ENCODE measurements at regions not wholly inside any gene's neighbourhood (a gene's known extent, or its start where the extent isn't known, plus 50 kb on each side); places are given as distances from the start of the nearest gene placed in this dataset.
A peak's percentile ranks its signal among the peaks of the same experiment; 100 is the strongest.

DNA sequence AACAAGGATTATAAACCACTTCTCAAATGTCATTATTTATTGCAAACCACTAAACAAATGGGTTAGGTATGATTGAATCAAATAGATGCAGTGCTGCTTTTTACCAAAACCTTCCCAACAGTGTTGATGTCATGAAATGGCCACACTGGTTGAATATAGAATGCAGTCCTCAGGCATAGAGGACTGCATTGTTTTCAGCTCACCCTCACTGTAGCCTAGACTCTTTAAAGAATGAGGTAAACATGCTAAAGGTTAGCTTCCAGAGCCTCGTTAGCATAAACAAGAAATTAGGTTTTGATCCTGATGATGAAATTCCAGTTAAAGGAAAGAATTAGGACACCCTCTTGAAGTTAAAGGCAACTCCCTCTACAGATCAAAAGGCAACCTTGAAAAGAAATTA lies 224.3 kb downstream of the ALDH8A1 start:
- DNase-seq (ENCODE audit: low read depth, low spot score) (no peak), FAIRE-seq (no peak)
- no peaks in the 10 kb centered on the region for H3K27me3 ChIP-seq (ENCODE audit: control insufficient read depth in 2 of 2, insufficient read depth in 2 of 2, low read length in 2 of 2)
- no peaks in the 10 kb centered on the region for H3K9me3 ChIP-seq (replicated peaks; ENCODE audit: control insufficient read depth, insufficient read depth, low read length)
- no peaks in the 10 kb centered on the region for H3K79me2 ChIP-seq (ENCODE audit: control insufficient read depth, insufficient read depth, low read length)
- dilution Hi-C loops (cut with MboI; ENCODE audit: extremely low pct_ligation_motif_present, low sequenced_read_pairs) = no loop called here
- CTCF ChIA-PET = interaction anchor here (2.2 kb wide), 1 partner anchor 14 kb away, joined by 9 read pairs; no protein-coding TSS in a partner anchor
- H3K36me3 ChIP-seq (ENCODE audit: control insufficient read depth in 2 of 2, extremely low read depth in 1 of 2, insufficient read depth in 2 of 2, low read length in 2 of 2) = no peaks in the 10 kb centered on the region
- POLR2A ChIA-PET = no interaction called here
- no peaks in the 10 kb centered on the region for H4K20me1 ChIP-seq (replicated peaks; ENCODE audit: control insufficient read depth, extremely low read depth, insufficient read depth, low read length)
- no peak overlapping the region for H3K9ac ChIP-seq (replicated peaks; ENCODE audit: extremely low read depth, insufficient read depth, low read length)
- H3K27ac ChIP-seq (ENCODE audit: insufficient read depth, low read depth, low read length) = no peak overlapping the region
- no peak overlapping the region for H3K4me3 ChIP-seq (replicated peaks in 1 of 3; ENCODE audit: insufficient read depth in 1 of 3, low read depth in 1 of 3, low read length in 3 of 3)
- no peak overlapping the region for H2AFZ ChIP-seq (ENCODE audit: low read depth, low read length)
- H3K9me1 ChIP-seq (replicated peaks; ENCODE audit: control insufficient read depth, extremely low read depth, insufficient read depth, low read length) = no peaks in the 10 kb centered on the region
- peaks cover 20% of the 10 kb centered on the region for H3K4me1 ChIP-seq (ENCODE audit: control insufficient read depth, extremely low read depth, insufficient read depth, low read length)
- no peak overlapping the region for H3K4me2 ChIP-seq (ENCODE audit: insufficient read depth, low read length)
- no peak for TF ChIP-seq GATA2 (IDR thresholded peaks at IDR 0.05; ENCODE audit: insufficient read depth, insufficient read length, low read depth, low read length)
- no TSS peak for BruUV-seq (replicated peaks)
- intact Hi-C loops (cut with micrococcal nuclease) = no loop called here

DNA sequence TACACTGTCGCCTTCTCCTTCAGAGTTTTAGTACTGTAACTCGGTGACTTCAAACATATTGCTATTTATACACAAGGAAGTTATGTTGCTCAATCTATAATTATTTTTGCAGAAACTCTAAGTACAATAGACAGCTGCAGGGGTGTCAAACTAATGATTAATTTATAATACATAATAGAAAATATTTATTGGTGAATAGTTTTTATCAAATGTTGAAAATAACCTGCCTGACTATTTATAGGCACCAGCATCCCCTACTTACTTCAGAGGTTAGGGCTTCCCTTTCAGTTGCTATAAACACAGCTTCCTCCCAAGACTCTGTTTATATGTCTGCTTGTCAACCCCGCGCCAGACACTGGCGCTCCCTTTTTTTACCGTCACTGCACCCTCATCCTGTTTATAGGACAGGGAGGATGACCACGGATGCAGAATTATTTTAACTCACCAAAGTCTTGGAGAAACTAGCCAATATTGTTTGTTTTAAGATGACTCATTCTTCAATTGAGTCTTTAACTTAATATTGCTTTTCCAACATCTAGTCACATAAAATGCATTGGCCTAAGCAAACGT lies 225.0 kb downstream of the ALDH8A1 start:
- no peaks in the 10 kb centered on the region for H3K36me3 ChIP-seq (ENCODE audit: control insufficient read depth in 2 of 2, extremely low read depth in 1 of 2, insufficient read depth in 2 of 2, low read length in 2 of 2)
- FAIRE-seq (peak; percentile 81), DNase-seq (ENCODE audit: low read depth, low spot score) (peak; percentile 73)
- no peaks in the 10 kb centered on the region for H4K20me1 ChIP-seq (replicated peaks; ENCODE audit: control insufficient read depth, extremely low read depth, insufficient read depth, low read length)
- H3K4me1 ChIP-seq (ENCODE audit: control insufficient read depth, extremely low read depth, insufficient read depth, low read length) = peaks cover 27% of the 10 kb centered on the region
- H3K4me3 ChIP-seq (replicated peaks in 1 of 3; ENCODE audit: insufficient read depth in 1 of 3, low read depth in 1 of 3, low read length in 3 of 3) = no peak overlapping the region
- H3K9me1 ChIP-seq (replicated peaks; ENCODE audit: control insufficient read depth, extremely low read depth, insufficient read depth, low read length) = no peaks in the 10 kb centered on the region
- no TSS peak for BruUV-seq (replicated peaks)
- H2AFZ ChIP-seq (ENCODE audit: low read depth, low read length) = no peak overlapping the region
- no peaks in the 10 kb centered on the region for H3K9me3 ChIP-seq (replicated peaks; ENCODE audit: control insufficient read depth, insufficient read depth, low read length)
- no peaks in the 10 kb centered on the region for H3K79me2 ChIP-seq (ENCODE audit: control insufficient read depth, insufficient read depth, low read length)
- intact Hi-C loops (cut with micrococcal nuclease) (loop anchor here (5.0 kb wide), 1 partner anchor 428 kb away; no protein-coding TSS in a partner anchor), dilution Hi-C loops (cut with MboI; ENCODE audit: extremely low pct_ligation_motif_present, low sequenced_read_pairs) (no loop called here)
- TF ChIP-seq EZH2 (IDR thresholded peaks at IDR 0.05; ENCODE audit: borderline replicate concordance, low read depth, low read length, severe bottlenecking) = no peak
- no peak for TF ChIP-seq GATA2 (IDR thresholded peaks at IDR 0.05; ENCODE audit: insufficient read depth, insufficient read length, low read depth, low read length)
- no peak for TF ChIP-seq POLR2A (IDR thresholded peaks at IDR 0.05; ENCODE audit: low read depth, low read length)
- TF ChIP-seq POLR2AphosphoS5 (IDR thresholded peaks at IDR 0.05; ENCODE audit: insufficient read depth, low read depth, low read length) = no peak
- no peak for TF ChIP-seq MYC (IDR thresholded peaks at IDR 0.05; ENCODE audit: low read depth, low read length)
- TF ChIP-seq, protein P1, sequence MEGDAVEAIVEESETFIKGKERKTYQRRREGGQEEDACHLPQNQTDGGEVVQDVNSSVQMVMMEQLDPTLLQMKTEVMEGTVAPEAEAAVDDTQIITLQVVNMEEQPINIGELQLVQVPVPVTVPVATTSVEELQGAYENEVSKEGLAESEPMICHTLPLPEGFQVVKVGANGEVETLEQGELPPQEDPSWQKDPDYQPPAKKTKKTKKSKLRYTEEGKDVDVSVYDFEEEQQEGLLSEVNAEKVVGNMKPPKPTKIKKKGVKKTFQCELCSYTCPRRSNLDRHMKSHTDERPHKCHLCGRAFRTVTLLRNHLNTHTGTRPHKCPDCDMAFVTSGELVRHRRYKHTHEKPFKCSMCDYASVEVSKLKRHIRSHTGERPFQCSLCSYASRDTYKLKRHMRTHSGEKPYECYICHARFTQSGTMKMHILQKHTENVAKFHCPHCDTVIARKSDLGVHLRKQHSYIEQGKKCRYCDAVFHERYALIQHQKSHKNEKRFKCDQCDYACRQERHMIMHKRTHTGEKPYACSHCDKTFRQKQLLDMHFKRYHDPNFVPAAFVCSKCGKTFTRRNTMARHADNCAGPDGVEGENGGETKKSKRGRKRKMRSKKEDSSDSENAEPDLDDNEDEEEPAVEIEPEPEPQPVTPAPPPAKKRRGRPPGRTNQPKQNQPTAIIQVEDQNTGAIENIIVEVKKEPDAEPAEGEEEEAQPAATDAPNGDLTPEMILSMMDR (IDR thresholded peaks at IDR 0.05; ENCODE audit: extremely low read depth in 1 of 2, insufficient read depth in 1 of 2, low read depth in 1 of 2, low read length in 2 of 2) = no peak
- peak; percentile 55 for TF ChIP-seq FOS (IDR thresholded peaks at IDR 0.05; ENCODE audit: borderline replicate concordance, insufficient read depth, low read length)
- peak; percentile 52 for TF ChIP-seq JUN (IDR thresholded peaks at IDR 0.05; ENCODE audit: borderline replicate concordance, insufficient read depth, insufficient read length, low read depth)
- TF ChIP-seq, protein P2, sequence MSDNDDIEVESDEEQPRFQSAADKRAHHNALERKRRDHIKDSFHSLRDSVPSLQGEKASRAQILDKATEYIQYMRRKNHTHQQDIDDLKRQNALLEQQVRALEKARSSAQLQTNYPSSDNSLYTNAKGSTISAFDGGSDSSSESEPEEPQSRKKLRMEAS (IDR thresholded peaks at IDR 0.05; ENCODE audit: insufficient read depth, insufficient read length) = no peak
- ChIA-PET CTCF (interaction anchor here (0.8 to 2.2 kb wide), 3 partner anchors 9 to 559 kb away, joined by 3 to 9 read pairs (median 4); no protein-coding TSS in a partner anchor), POLR2A (no interaction called here)
- no peak overlapping the region for H3K4me2 ChIP-seq (ENCODE audit: insufficient read depth, low read length)
- peak overlapping the region; percentile 7 for H3K27ac ChIP-seq (ENCODE audit: insufficient read depth, low read depth, low read length)
- H3K27me3 ChIP-seq (ENCODE audit: control insufficient read depth in 2 of 2, insufficient read depth in 2 of 2, low read length in 2 of 2) = no peaks in the 10 kb centered on the region
- no peak overlapping the region for H3K9ac ChIP-seq (replicated peaks; ENCODE audit: extremely low read depth, insufficient read depth, low read length)

Measured in endothelial cell of umbilical vein (primary cell).